GM12873 (cell line): ENCODE measurements at regions not wholly inside any gene's neighbourhood (a gene's known extent, or its start where the extent isn't known, plus 50 kb on each side); places are given as distances from the start of the nearest gene placed in this dataset.

ENCODE experiments used
- CTCF ChIP-seq: IDR thresholded peaks from 2 replicates; pipeline ENCODE4 v1.5.1; 2012; ENCODE audit warnings: low read depth, mild to moderate bottlenecking, moderate library complexity, low read length, control low read depth; ENCODE audit not compliant: insufficient read depth; ENCODE audit errors: missing control alignments

GRCh38 chr6:16041327-16041726 is 87.6 kb upstream of the MYLIP start:
- no peak for TF ChIP-seq CTCF

DNA sequence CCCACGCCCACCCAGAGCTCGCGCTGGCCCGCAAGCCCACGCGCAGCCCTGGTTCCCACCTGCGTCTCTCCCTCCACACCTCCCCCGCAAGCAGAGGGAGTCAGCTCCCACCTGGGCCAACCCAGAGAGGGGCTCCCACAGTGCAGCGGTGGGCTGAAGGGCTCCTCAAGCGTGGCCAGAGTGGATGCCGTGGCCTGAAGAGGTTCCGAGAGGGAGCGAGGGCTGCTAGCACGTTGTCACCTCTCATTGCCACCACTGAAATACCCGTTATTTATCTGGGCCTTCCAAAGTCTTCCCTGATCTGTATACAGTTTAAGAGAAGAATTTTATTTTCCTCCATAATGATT is 88.3 kb upstream of the MYLIP start:
- no peak for TF ChIP-seq CTCF

GRCh38 chr6:16038938-16039337 is 89.9 kb upstream of the MYLIP start:
- no peak for TF ChIP-seq CTCF

GRCh38 chr6:16035488-16036080 is 93.3 kb upstream of the MYLIP start:
- TF ChIP-seq CTCF, result no peak

DNA sequence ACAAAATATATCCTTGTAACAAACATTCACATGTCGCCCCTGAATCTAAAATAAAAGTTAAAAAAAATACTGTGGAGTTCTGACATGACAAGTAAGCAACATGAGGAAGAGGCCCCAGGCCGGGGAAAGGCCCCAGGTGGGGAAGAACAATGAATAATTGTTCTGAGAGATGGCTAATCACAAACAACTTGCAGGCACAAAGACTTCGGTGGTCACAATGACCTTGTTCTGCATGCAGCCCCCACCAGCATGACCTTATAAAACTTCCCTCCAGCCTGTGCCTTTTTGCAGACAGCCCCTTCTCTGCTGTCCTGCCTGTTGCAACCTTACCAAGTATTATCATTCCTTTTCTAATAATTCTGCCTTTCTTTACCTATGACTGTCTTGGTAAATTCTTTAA is 95.7 kb upstream of the MYLIP start:
- no peak for TF ChIP-seq CTCF

GRCh38 chr6:16031278-16031981 is 97.5 kb upstream of the MYLIP start:
- TF ChIP-seq CTCF, result no peak

DNA sequence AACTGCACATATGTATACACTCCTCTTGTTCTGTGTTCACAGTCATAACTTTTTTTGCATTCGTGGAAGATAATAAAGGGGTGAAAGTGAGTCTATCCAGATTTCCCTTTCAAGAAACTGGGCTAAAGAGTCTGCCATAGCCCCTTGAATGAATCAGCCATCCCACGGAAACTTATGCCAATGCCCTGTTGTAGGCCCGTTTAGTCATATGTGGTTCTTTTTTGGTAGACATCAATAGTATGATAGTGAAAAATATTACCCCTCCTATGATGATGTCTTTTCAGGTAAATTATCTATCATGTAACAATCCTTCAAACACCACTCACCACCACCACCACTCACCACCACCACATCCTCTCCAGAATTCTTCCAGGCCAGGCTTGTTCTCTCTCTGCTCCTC is 99.9 kb upstream of the MYLIP start:
- no peak for TF ChIP-seq CTCF
